Testis (tissue), 2 donors: ENCODE measurements at regions not wholly inside any gene's neighbourhood (a gene's known extent, or its start where the extent isn't known, plus 50 kb on each side); places are given as distances from the start of the nearest gene placed in this dataset.

Experiments used
- DNase-seq: peaks from one replicate; pipeline ENCODE4 v3.0.0-alpha.2; 2019
- H3K27ac ChIP-seq, 2 donors: fragments of 200-600 bp; sonication (generic); one replicate each; pipeline ENCODE4 v1.5.1; 2019
- H3K27me3 ChIP-seq: fragments of 200-600 bp; sonication (generic); one replicate; pipeline ENCODE4 v1.5.1; 2019
- H3K36me3 ChIP-seq: fragments of 200-600 bp; sonication (generic); one replicate; pipeline ENCODE4 v1.5.1; 2017; ENCODE audit warnings: low read depth; ENCODE audit errors: missing control alignments
- H3K4me1 ChIP-seq: fragments of 200-600 bp; sonication (generic); one replicate; pipeline ENCODE4 v1.5.1; 2019
- H3K4me3 ChIP-seq, 2 donors: fragments of 200-600 bp; sonication (generic); one replicate each; pipeline ENCODE4 v1.5.1; 2017 to 2019
- H3K9me3 ChIP-seq: fragments of 200-600 bp; sonication (generic); one replicate; pipeline ENCODE4 v1.5.1; 2017
- CTCF ChIP-seq, 3 experiments: fragments of 450-650 bp in 2 of 3; fragments of 200-600 bp in 1 of 3; sonication (generic) in 1 of 3; IDR thresholded peaks; one replicate each; pipeline ENCODE4 v1.5.1; 2016 to 2019; ENCODE audit warnings: antibody characterized with exemption in 3 of 3, mild to moderate bottlenecking in 2 of 3, moderate library complexity in 1 of 3
- POLR2A ChIP-seq: fragments of 450-650 bp; IDR thresholded peaks from one replicate; pipeline ENCODE4 v1.6.1; 2017; ENCODE audit warnings: antibody characterized with exemption, mild to moderate bottlenecking, moderate library complexity
- WGBS, 2 donors: methylation state at CpG; one replicate each; pipeline ENCODE4 v1.1.5; 2018; 5-methylcytosine and 5-hydroxymethylcytosine counted together
- intact Hi-C: fragments of 100-400 bp; cut with DNase I; formaldehyde crosslinking; loops from one replicate; pipeline ENCODE4 v1.15.1; 2023; ENCODE audit warnings: low total_unique reads

- H3K27me3 ChIP-seq, result no peaks in the 10 kb centered on the region
- no peak for DNase-seq
- intact Hi-C loops, result no loop called here
- TF ChIP-seq CTCF (IDR thresholded peaks at IDR 0.05) (no peak), POLR2A (no peak)
- 54 to 64% methylated on average over 1 of the region's 1 CpG for WGBS, 2 donors
- no peaks in the 10 kb centered on the region for H3K4me1 ChIP-seq
- H3K36me3 ChIP-seq, result no peaks in the 10 kb centered on the region
- no peak overlapping the region for H3K27ac ChIP-seq
- H3K9me3 ChIP-seq, result no peaks in the 10 kb centered on the region
- H3K4me3 ChIP-seq, result no peak overlapping the region
Observed at GRCh38 chr16:35497399-35497798, 2038.0 kb downstream of the TP53TG3F start.

- Histone ChIP-seq H3K4me3 (peak overlapping the region; percentile 50 to 51), H3K4me1 (no peaks in the 10 kb centered on the region), H3K36me3 (no peaks in the 10 kb centered on the region), H3K9me3 (no peaks in the 10 kb centered on the region), H3K27ac (peak overlapping the region in 1 of 2 donors; percentile 73), H3K27me3 (no peaks in the 10 kb centered on the region)
- WGBS, 2 donors, result 36 to 42% methylated on average over 47 to 49 of the region's 51 CpGs
- intact Hi-C loops, result no loop called here
- TF ChIP-seq POLR2A (no peak), CTCF (IDR thresholded peaks at IDR 0.05) (peak in 1 of 3 experiments; percentile 16)
- DNase-seq, result peak; percentile 87
Observed at GRCh38 chr16:35506018-35506897, 2046.8 kb downstream of the TP53TG3F start.

GRCh38 chr16:35506898-35507194 lies 2047.4 kb downstream of the TP53TG3F start:
- Histone ChIP-seq H3K4me3 (peak overlapping the region; percentile 50 to 51), H3K27ac (peak overlapping the region in 1 of 2 donors; percentile 73), H3K36me3 (no peaks in the 10 kb centered on the region), H3K27me3 (no peaks in the 10 kb centered on the region), H3K4me1 (no peaks in the 10 kb centered on the region), H3K9me3 (no peaks in the 10 kb centered on the region)
- no peak for TF ChIP-seq POLR2A
- TF ChIP-seq CTCF (IDR thresholded peaks at IDR 0.05), result no peak
- intact Hi-C loops, result no loop called here
- 30 to 46% methylated on average over 2 to 16 of the region's 16 CpGs for WGBS, 2 donors
- DNase-seq, result no peak

GRCh38 chr16:35510701-35511100 lies 2051.3 kb downstream of the TP53TG3F start:
- no peaks in the 10 kb centered on the region for H3K4me1 ChIP-seq
- no peak overlapping the region for H3K27ac ChIP-seq
- no peaks in the 10 kb centered on the region for H3K36me3 ChIP-seq
- no peak for TF ChIP-seq CTCF (IDR thresholded peaks at IDR 0.05)
- no peak for TF ChIP-seq POLR2A
- no peak for DNase-seq
- H3K27me3 ChIP-seq, result no peaks in the 10 kb centered on the region
- no peak overlapping the region for H3K4me3 ChIP-seq
- 53 to 72% methylated on average over 1 of the region's 1 CpG for WGBS, 2 donors
- H3K9me3 ChIP-seq, result no peaks in the 10 kb centered on the region
- intact Hi-C loops, result no loop called here

GRCh38 chr16:35516551-35516950 lies 2057.1 kb downstream of the TP53TG3F start:
- TF ChIP-seq POLR2A (no peak), CTCF (IDR thresholded peaks at IDR 0.05) (no peak)
- H3K4me1 ChIP-seq, result no peaks in the 10 kb centered on the region
- peak; percentile 67 for DNase-seq
- no peaks in the 10 kb centered on the region for H3K9me3 ChIP-seq
- H3K27me3 ChIP-seq, result no peaks in the 10 kb centered on the region
- H3K4me3 ChIP-seq, result no peak overlapping the region
- H3K27ac ChIP-seq, result no peak overlapping the region
- intact Hi-C loops, result no loop called here
- H3K36me3 ChIP-seq, result no peaks in the 10 kb centered on the region
